GM19023 (cell line): ENCODE measurements at regions not wholly inside any gene's neighbourhood (a gene's known extent, or its start where the extent isn't known, plus 50 kb on each side); places are given as distances from the start of the nearest gene placed in this dataset.
"Not testable (repeated sequence)": the region's sequence is repeated elsewhere in the genome, so short reads cannot be mapped to it uniquely, and the experiment has no call there.

Experiments
- ATAC-seq: cut with Tn5 transposase; IDR thresholded peaks from one replicate; pipeline ENCODE4 v1.9.1; 2021; ENCODE audit warnings: mild to moderate bottlenecking, moderate library complexity; ENCODE audit not compliant: unreplicated experiment

DNA sequence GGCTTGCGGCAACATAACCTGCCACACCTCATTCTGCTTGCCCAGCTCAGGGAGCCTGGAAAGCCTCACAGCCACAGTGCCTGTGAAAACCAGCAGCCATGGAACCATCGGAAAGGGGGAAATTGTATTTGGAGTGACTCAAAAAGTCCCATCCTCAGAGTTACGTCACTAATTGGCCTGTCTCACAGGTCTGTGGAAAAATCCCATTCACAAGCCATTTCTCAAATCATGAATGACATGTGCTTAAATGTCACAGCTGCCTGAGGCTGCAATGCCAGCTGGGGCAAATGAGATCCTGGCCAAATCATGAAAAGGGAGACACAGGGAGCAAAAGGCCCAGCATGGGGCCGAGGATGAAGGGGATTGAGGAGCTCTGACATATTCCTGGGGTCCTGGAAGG lies 486.9 kb upstream of the RAB6C start:
- no peak for ATAC-seq

- no peak for ATAC-seq
Measured at GRCh38 chr2:129499747-129500146, 479.7 kb upstream of the RAB6C start.

DNA sequence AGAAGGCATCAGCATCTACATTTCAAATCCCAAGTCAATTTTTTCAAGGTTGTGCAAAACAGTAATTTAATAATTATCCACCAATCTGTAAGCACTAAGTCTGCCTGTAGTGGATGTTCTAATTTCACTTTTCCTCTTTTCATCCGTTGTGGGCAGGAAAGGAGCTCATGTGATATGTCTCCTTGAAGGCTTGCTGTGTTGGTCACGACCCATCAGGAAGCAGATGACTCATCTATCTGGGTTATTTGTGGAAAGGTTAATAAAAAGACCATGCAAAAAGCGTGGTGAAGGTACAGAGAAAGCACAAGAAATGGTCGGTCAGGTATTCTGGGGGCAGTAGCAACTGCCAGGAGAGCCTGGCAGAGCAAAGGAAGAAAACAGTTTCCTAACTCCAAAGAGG lies 476.7 kb upstream of the RAB6C start:
- no peak for ATAC-seq

DNA sequence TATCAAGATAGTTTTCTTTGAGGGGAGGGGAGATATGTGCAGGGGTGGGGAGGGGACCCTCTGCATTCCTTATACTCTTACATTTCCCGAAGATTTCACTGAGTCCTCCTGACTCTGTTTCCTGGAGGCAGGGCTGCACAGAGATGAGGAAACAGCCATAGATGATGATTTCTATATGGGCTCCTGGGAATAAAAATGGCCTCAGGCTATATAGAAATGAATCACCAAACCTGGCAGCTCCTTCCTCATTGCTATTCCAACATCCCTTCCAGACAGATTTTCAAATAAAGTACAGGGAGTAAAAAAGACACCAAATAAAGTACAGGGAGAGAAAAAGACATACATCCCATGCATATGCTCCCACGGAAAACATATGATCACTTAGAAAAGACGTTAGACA lies 474.8 kb upstream of the RAB6C start:
- no peak for ATAC-seq

GRCh38 chr2:129518937-129519336 lies 460.5 kb upstream of the RAB6C start:
- no peak for ATAC-seq

DNA sequence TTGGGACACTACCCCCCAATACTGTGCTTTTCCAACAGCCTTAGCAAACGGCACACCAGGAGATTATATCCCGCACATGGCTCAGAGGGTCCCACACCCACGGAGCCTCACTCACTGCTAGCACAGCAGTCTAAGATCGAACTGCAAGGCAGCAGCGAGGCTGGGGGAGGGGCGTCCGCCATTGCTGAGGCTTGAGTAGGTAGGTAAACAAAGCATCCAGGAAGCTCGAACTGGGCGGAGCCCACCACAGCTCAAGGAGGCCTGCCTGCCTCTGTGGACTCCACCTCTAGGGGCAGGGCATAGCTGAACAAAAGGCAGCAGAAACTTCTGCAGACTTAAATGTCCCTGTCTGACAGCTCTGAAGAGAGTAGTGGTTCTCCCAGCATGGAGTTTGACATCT lies 447.3 kb upstream of the RAB6C start:
- ATAC-seq, result not testable (repeated sequence)

GRCh38 chr2:129548880-129549279 lies 430.6 kb upstream of the RAB6C start:
- no peak for ATAC-seq

DNA sequence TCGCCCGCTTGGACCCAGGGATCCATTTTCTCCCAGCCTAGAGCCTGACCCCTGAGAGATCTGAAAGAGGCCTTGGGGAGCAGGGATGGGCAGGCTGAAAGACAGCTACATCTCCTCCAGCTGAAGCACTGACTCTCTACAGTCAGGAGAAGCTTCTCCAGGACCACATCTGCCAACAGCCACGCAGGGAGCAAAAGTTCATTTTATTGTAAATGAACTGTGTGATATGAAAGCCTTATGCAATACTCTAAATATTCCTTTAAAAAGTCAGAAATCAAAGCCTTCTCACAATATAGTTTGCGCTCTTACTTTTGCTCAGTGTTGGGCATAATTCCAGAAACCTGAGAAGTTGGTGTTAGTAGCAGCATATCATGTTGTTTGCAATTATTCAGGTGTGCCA lies 428.9 kb upstream of the RAB6C start:
- no peak for ATAC-seq

DNA sequence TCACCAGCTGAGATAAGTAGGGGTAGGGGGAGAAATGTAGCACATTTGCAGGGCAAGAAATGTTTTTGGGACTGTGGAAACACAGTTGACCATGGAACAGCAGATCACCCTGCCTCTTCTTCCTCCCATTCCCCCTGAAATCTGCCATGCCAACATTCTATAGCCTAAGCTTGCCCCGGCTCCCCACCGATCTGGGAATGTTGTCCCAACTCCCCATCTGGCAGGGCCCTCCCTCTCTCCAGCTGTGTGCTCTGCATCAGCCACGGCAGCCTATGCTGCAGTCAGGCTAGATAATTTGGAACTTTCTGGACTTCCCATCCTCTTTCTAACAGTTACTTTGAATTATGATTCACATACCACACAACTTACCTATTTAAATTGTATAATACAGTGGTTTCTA lies 425.1 kb upstream of the RAB6C start:
- no peak for ATAC-seq

GRCh38 chr2:129559101-129559500 lies 420.4 kb upstream of the RAB6C start:
- ATAC-seq, result no peak

DNA sequence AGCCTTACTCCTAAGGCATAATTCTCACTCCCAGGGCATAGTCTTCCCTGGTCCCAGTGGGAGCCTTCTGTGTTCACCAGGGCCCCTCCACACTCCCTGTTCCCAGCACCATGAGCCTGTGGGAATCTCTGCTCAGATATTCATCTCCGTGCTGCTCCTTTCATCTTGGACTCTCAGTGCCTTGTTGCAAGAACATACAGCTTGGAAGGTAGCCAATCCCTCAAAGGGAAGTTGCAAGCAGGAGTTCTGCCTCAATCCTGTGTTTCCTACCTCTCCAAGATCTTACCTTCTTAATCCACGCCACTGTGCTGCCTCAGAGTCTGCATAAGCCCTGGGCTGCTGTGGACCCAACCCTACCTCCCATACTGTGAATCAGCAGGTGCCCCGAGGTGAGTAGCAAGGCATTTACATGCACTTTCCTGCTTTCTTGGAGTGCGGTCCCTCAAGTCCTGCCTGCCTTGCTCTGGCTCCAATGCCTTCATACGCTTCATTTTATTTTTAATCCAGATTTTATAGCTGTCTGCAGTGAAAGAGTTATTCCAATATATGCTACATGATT lies 413.8 kb upstream of the RAB6C start:
- ATAC-seq, result no peak

GRCh38 chr2:129570812-129571211 lies 408.7 kb upstream of the RAB6C start:
- ATAC-seq, result not testable (repeated sequence)

GRCh38 chr2:129575431-129575830 lies 404.0 kb upstream of the RAB6C start:
- no peak for ATAC-seq

DNA sequence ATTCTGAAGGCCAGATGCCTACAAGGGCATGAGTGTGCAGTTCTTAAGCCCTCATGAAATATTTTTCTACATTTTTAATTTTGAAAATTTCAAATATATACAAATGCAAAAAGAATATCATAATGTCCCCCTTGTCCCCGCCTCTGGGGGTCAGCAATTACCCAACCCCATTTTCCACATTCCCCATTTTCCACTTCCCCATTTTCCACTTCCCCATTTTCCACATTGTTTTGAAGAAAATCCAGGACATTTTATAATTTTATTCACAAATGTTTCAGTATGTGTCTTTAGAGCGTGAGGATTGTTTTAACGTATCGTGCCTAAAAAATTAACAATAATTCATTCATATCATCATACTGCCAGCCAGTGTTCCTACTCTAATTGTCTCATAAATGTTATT lies 403.6 kb upstream of the RAB6C start:
- no peak for ATAC-seq

GRCh38 chr2:129580001-129580400 lies 399.5 kb upstream of the RAB6C start:
- ATAC-seq, result no peak

- ATAC-seq, result no peak
Measured at GRCh38 chr2:129585760-129586159, 393.7 kb upstream of the RAB6C start.

DNA sequence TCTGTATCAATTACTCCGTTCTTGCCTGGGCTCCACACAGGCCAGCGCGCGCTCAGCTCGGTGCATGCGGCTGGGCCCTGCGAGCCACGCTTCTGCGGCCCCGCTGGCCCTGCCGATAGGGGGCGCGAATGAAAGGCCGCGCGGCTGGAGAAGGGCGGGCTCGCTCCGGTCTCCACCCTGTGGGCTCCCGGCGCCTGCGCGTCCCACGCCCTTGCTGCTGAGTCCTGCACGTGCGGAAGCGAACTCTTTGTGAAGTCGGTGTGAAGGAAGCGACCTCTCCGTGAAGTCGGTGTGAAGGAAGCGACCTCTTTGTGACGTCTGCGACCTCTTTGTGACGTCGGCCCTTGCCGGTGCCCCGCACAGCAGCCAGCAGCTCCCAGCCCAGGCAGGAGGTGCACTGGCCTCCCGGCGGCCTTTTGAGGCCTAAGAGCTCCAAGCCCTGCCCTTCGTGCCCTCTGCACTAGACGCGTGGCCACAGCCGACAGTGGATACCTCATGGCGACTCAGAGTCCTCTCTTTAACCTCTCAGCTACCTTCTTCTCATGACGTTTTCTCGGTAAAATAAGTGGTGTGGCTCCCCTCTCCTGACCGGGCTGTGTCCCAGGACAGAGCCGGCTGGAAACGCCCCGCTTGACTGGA lies 391.9 kb upstream of the RAB6C start:
- ATAC-seq, result no peak

GRCh38 chr2:129604560-129604959 lies 374.9 kb upstream of the RAB6C start:
- no peak for ATAC-seq

- no peak for ATAC-seq
Measured at GRCh38 chr2:129605646-129606045, 373.8 kb upstream of the RAB6C start.

GRCh38 chr2:129606496-129607270 lies 372.8 kb upstream of the RAB6C start:
- no peak for ATAC-seq

DNA sequence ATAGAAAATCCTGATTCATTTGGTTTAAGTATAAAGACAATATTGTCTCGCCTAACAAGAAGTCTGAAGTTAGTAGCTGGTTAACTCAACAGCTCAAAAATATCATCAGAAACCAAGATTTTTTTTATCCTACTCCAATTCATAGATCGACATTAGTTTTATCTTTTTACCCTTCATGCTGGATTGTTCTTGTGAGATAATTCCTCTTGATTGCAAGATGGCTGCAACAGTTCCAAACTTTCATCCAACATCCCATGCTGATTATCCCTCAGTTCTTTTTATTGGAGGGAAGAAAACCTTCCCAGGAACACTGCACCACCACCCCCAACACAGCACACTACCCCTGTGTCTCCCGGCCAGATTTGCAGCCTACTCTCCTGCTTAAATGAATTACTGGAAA lies 370.2 kb upstream of the RAB6C start:
- ATAC-seq, result no peak

DNA sequence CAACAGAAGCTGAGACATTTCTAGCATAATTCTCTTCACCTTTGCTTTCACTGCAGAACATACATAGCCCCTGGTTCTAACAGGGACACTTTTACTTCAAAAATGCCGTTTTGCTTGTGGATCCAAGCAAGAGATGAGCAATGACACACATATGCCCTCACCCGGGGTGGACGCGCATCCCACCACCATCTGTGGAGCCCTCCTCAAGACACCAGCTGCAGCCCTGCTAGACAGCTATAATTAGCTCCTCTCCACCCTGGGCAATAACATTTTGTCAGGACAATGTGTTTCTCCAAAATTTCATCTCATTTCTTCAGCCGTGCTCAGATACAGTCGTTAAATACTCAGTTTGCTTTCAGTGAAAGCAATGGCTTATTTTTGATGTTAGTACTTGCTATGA lies 368.7 kb upstream of the RAB6C start:
- no peak for ATAC-seq
